Dermis blood vessel endothelial cell (primary cell): ENCODE measurements at regions not wholly inside any gene's neighbourhood (a gene's known extent, or its start where the extent isn't known, plus 50 kb on each side); places are given as distances from the start of the nearest gene placed in this dataset.

Experiments
- DNase-seq: peaks from one replicate; pipeline ENCODE4 v3.0.0; 2010

- DNase-seq = no peak
Measured at GRCh38 chr6:21429291-21429690, 164.3 kb upstream of the SOX4 start.

- no peak for DNase-seq
Measured at GRCh38 chr6:21431526-21431925, 162.0 kb upstream of the SOX4 start.

- no peak for DNase-seq
Measured at GRCh38 chr6:21436625-21437024, 156.9 kb upstream of the SOX4 start.

GRCh38 chr6:21437581-21437980, 156.0 kb upstream of the SOX4 start:
- DNase-seq = no peak

DNA sequence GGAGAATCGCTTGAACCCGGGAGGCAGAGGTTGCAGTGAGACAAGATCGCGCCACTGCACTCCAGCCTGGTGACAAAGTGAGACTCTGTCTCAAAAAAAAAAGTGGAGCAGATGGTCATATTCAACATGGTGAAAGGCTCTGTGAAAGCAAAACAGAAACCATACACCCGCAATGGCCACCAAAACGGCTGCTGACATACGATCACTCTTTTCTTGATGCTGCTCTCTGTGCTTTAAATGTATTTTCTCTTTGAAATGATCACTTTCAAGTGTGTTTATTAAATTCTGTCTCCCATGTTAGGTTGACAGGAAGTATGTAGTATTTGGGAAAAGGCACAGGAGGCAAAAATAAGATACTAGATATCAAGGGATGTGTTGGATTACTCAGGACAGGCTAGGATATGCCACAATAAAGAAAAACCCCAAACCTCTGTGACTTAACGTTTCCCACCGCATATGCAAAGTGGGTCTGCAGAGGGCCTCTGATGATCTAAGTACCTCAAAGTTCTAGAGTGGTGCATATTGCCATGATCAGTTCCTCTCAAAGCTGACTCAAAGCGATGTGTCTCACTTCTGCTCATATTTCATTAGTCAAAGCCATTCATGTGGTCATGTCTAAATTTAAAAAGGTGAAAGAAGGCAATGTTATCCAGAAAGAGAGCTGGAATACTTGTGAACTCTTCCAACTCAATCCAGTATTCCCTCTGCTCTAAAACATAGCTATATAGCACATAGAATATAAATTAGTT, 155.1 kb upstream of the SOX4 start:
- DNase-seq = no peak

DNA sequence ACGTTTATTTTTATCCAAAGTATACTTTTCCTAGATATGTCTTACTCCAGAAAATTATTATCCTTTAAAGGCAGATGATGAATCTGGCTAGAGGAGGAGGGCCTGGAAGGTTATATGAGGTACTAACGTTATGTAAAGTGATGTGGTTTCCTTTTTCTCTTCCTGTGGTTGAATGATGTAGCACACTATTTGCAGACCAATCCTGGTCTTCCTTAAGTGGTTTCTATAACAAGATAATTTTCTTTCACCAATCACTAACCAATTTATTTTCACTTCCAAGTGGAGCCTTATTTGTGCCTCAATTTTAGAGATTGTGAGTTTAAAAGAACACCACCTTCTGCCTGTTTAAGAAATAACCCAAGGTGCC, 154.6 kb upstream of the SOX4 start:
- no peak for DNase-seq

DNA sequence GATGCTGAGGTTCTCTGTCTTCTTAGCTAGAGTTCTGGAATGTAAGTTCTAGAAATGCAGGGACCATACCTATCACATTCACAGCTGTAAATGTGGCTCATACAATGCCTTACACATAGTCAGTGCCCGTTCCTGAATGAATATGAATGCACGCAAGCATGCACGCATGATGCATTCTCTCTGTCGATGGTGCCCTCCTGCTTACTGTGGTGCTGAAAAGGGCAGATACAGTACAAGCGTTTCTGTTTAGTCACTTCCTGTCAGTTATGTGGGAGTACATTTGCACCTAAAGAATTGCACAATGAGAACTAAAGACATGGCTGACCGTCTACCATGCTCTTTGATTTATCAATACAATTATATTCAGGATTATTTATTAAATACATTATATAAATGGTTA, 152.2 kb upstream of the SOX4 start:
- DNase-seq = peak; percentile 19

DNA sequence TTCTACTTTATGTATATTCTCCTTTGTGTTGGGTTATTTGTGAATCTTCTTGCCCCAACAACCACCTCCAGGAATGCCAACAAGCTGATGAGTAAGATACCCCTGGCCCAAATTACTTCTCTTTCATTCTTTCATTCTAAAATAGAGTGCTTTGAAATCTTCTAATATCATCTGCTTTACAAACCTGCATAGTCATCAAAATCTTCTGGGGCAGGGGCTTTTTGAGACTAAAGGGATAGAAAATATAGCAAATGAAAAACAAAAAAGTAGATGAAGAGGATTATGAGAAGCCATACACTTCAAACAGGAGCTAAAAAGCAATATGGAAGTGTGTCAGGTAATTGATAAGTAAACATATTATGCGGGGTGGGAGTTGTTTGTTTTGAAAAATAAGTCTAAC, 150.7 kb upstream of the SOX4 start:
- DNase-seq = no peak

- no peak for DNase-seq
Measured at GRCh38 chr6:21444711-21445260, 148.8 kb upstream of the SOX4 start.

- DNase-seq = no peak
Measured at GRCh38 chr6:21447987-21448386, 145.6 kb upstream of the SOX4 start.

DNA sequence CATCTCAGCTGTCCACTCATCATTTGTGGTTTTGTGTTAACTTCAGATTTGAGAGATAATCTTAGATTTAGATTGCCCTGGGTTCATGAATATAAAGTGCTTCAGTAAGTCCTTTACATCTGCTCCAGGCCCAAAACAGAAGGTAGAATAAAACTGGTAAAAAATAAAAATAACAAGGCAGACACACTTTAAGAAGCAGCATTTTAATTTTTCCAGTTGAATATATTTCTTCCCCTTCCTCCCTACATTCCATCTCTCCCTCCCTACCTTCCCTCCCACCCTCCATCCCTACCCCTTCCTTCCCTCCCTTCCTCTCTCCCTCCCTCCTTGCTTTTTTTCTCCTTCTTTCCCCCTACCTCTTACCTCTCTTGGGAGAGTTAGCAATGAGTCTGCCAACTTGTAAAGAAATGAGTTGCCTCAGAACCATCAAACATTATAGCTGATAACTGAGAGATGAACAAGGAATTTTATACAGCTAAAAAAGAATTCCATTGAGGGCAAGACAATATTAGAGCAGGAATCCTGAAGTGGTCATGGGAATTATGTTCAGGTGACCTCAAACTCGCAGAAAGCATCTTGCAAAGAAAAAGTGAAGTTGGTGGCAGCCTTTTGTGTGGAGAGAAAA, 145.0 kb upstream of the SOX4 start:
- no peak for DNase-seq

- no peak for DNase-seq
Measured at GRCh38 chr6:21450149-21450548, 143.4 kb upstream of the SOX4 start.

GRCh38 chr6:21450628-21451027, 142.9 kb upstream of the SOX4 start:
- no peak for DNase-seq

- no peak for DNase-seq
Measured at GRCh38 chr6:21451546-21452013, 142.0 kb upstream of the SOX4 start.

- DNase-seq = no peak
Measured at GRCh38 chr6:21454262-21454661, 139.3 kb upstream of the SOX4 start.

GRCh38 chr6:21455071-21455470, 138.5 kb upstream of the SOX4 start:
- no peak for DNase-seq

GRCh38 chr6:21457647-21458046, 135.9 kb upstream of the SOX4 start:
- no peak for DNase-seq

GRCh38 chr6:21459641-21460040, 133.9 kb upstream of the SOX4 start:
- DNase-seq = no peak

- no peak for DNase-seq
Measured at GRCh38 chr6:21461844-21462518, 131.6 kb upstream of the SOX4 start.

- no peak for DNase-seq
Measured at GRCh38 chr6:21462519-21462852, 131.1 kb upstream of the SOX4 start.

DNA sequence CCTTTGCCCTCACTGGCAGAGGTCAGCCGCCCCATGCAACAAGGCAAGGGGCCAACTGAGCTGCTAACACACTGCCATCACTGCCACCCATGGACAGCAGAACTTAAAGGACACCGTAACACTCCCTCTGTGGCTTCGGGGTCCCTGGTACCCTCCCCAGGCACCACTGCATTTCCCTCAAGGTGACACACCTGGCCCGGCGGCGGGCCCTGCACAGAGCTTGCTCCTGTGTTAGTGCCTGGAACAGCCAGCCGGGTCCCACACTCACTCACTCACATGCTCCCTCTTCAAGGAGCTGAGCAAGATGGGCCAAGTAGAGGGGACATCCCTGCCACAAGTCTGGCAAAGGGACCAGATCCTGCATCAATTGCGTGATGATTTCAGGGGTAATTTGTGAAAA, 126.5 kb upstream of the SOX4 start:
- DNase-seq = no peak

DNA sequence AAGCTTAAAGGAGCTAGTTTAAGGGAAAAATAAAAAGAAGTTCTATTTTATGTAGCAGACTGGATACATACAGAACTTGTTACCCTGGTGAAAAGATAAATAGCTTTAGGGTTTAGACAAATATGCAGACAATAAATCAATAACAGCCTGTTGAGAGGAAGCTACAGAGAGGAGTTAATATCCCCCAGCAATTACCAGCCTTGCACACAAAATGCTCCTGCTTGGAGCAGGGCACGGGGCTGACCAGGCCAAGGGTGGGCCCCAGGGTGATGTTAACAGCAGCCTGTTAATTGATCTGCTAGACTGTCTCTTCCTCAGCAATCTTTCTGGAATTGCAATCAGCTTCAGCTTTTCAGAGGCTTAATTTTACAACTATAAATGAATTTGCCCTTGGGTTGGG, 125.1 kb upstream of the SOX4 start:
- DNase-seq = no peak

DNA sequence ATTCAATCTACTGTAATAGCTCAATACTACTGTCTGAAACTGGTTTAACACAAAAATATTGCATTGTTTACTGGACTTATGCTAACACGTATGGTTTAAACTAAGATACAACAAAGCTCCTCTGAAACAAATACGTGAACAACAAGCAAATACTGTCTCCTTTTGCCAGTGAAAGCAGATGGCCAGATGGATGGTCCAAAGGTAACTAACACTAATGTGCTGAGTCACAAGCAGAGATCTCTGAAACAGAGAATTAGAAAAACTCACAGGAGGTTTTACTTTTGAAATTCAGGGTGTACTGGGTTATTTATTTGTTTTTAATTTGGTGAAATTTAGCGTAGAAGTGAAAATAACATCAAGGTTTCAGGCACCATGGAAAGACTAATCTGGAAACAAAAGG, 124.3 kb upstream of the SOX4 start:
- DNase-seq = no peak

DNA sequence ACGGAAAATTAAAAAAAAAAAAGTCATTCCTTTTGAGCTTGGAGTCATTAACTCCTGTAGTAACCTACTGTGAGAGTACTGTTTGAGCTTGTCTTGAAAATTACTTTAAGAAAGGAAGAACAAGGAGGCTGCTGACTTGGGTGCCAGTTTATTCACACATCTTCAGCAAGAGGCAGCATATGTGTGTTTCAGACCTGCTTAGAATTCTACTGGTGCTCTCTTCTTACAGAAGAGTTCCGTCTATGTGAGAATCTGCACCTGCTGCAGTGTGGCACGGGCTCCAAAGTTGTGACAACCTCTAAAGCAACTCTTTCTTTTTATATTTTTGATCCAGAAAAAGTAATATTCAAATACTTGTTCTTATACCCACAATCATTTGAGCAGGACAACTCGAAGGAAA, 117.4 kb upstream of the SOX4 start:
- DNase-seq = no peak
